Kidney (tissue), 13 donors: ENCODE measurements at regions not wholly inside any gene's neighbourhood (a gene's known extent, or its start where the extent isn't known, plus 50 kb on each side); places are given as distances from the start of the nearest gene placed in this dataset.
A peak's percentile ranks its signal among the peaks of the same experiment; 100 is the strongest.

Experiments used
- DNase-seq, 5 donors: peaks; one replicate each; pipeline ENCODE4 v3.0.0-alpha.2; 2013 to 2020
- FAIRE-seq: peaks from 2 replicates; lab custom pipeline; 2012; peaks lifted over from hg19 to GRCh38; lab: Jason Lieb, UNC
- H3K27ac ChIP-seq, 2 donors: one replicate each; pipeline ENCODE4 v1.7.0; 2013; ENCODE audit warnings: low read depth in 2 of 2, low read length in 2 of 2, inconsistent platforms in 1 of 2
- H3K27me3 ChIP-seq: one replicate; pipeline ENCODE4 v1.7.1; 2013; ENCODE audit warnings: low read length, inconsistent platforms; ENCODE audit not compliant: control insufficient read depth, insufficient read depth
- H3K36me3 ChIP-seq, 3 donors: one replicate each; pipeline versions ENCODE4 v1.7.0 to v1.7.1; 2013; ENCODE audit warnings: low read length in 3 of 3, control low read depth in 1 of 3, inconsistent platforms in 1 of 3; ENCODE audit not compliant: insufficient read depth in 3 of 3, control insufficient read depth in 2 of 3
- H3K4me1 ChIP-seq, 3 donors: one replicate each; pipeline versions ENCODE4 v1.7.0 to v1.7.1; 2013; ENCODE audit warnings: low read length in 3 of 3, inconsistent platforms in 1 of 3, low read depth in 1 of 3; ENCODE audit not compliant: control insufficient read depth in 2 of 3, insufficient read depth in 2 of 3
- H3K4me3 ChIP-seq, 3 donors: one replicate each; pipeline versions ENCODE4 v1.7.0 to v1.8.1; 2013; ENCODE audit warnings: low read length in 3 of 3, control low read depth in 1 of 3, inconsistent platforms in 1 of 3
- H3K9ac ChIP-seq, 3 donors: one replicate each; pipeline versions ENCODE4 v1.7.0 to v1.7.1; 2013; ENCODE audit warnings: low read length in 3 of 3, control low read depth in 1 of 3, inconsistent platforms in 1 of 3
- H3K9me3 ChIP-seq, 3 donors: one replicate each; pipeline versions ENCODE4 v1.7.0 to v1.7.1; 2013; ENCODE audit warnings: low read length in 3 of 3, control low read depth in 1 of 3, inconsistent platforms in 1 of 3; ENCODE audit not compliant: control insufficient read depth in 2 of 3, insufficient read depth in 1 of 3
- CTCF ChIP-seq: IDR thresholded peaks from 3 replicates; pipeline ENCODE4 v1.5.1; 2012; ENCODE audit warnings: mild to moderate bottlenecking, moderate library complexity, borderline replicate concordance; ENCODE audit not compliant: insufficient read depth; ENCODE audit errors: extremely low read depth
- intact Hi-C: fragments of 100-400 bp; cut with DNase I; formaldehyde crosslinking; loops from one replicate; pipeline ENCODE4 v1.11.1; 2022
- donor health status: control.
- donor health status: control.
- donor health status: control.
- donor health status: control.
- donor health status: control.
- donor health status: DM: yes; HTN: yes; CAD: no.
- donor health status: Normal renal cell carcinoma (clear cell type).

- H3K4me1 ChIP-seq: peaks cover 0 to 5% (median 0%) of the 10 kb centered on the region in 3 donors
- H3K27ac ChIP-seq: peak overlapping the region in 1 of 2 donors; percentile 69
- H3K27me3 ChIP-seq: no peaks in the 10 kb centered on the region
- H3K4me3 ChIP-seq: no peak overlapping the region
- no peak for TF ChIP-seq CTCF
- no peaks in the 10 kb centered on the region for H3K36me3 ChIP-seq
- H3K9ac ChIP-seq: no peak overlapping the region
- H3K9me3 ChIP-seq: no peaks in the 10 kb centered on the region
- FAIRE-seq (no peak), DNase-seq (peak in 3 of 5 donors; percentile 10 to 39 (median 16))
- intact Hi-C loops: no loop called here
Measured at GRCh38 chrX:20361890-20362262, 95.2 kb upstream of the RPS6KA3 start.

GRCh38 chrX:20361081-20361889 lies 94.6 kb upstream of the RPS6KA3 start:
- intact Hi-C loops: no loop called here
- Histone ChIP-seq H3K36me3 (no peaks in the 10 kb centered on the region), H3K4me1 (peaks cover 0 to 5% (median 0%) of the 10 kb centered on the region in 3 donors), H3K27me3 (no peaks in the 10 kb centered on the region), H3K9ac (no peak overlapping the region), H3K9me3 (no peaks in the 10 kb centered on the region), H3K27ac (no peak overlapping the region), H3K4me3 (no peak overlapping the region)
- FAIRE-seq (no peak), DNase-seq (no peak)
- no peak for TF ChIP-seq CTCF

- no peak for DNase-seq
- peaks cover 2% of the 10 kb centered on the region for H3K27me3 ChIP-seq
- H3K4me3 ChIP-seq: no peak overlapping the region
- no peak overlapping the region for H3K27ac ChIP-seq
- no peaks in the 10 kb centered on the region for H3K36me3 ChIP-seq
- no peaks in the 10 kb centered on the region for H3K4me1 ChIP-seq
- FAIRE-seq: peak; percentile 82
- no peak for TF ChIP-seq CTCF
- intact Hi-C loops: no loop called here
- no peak overlapping the region for H3K9ac ChIP-seq
- no peaks in the 10 kb centered on the region for H3K9me3 ChIP-seq
Measured at GRCh38 chrX:20355187-20355586, 88.5 kb upstream of the RPS6KA3 start.
